Tibial nerve (tissue), 4 donors: ENCODE measurements at regions not wholly inside any gene's neighbourhood (a gene's known extent, or its start where the extent isn't known, plus 50 kb on each side); places are given as distances from the start of the nearest gene placed in this dataset.

Experiments
- DNase-seq, 2 donors: peaks; one replicate each; pipeline ENCODE4 v3.0.0-alpha.2; 2019; ENCODE audit warnings: low spot score in 2 of 2
- H3K27ac ChIP-seq, 4 donors: fragments of 200-600 bp; sonication (generic) in 3 of 4; one replicate each; pipeline ENCODE4 v1.5.1; 2017 to 2019; ENCODE audit warnings: mild to moderate bottlenecking in 1 of 4
- H3K27me3 ChIP-seq, 2 donors: fragments of 200-600 bp; sonication (generic) in 1 of 2; one replicate each; pipeline versions ENCODE4 v1.5.1 to v1.6.0; 2017 to 2019
- H3K36me3 ChIP-seq, 3 donors: fragments of 200-600 bp; sonication (generic); one replicate each; pipeline ENCODE4 v1.5.1; 2018 to 2019
- H3K4me1 ChIP-seq, 4 donors: fragments of 200-600 bp; sonication (generic) in 3 of 4; one replicate each; pipeline ENCODE4 v1.5.1; 2017 to 2019
- H3K4me3 ChIP-seq, 4 donors: fragments of 200-600 bp; sonication (generic) in 3 of 4; one replicate each; pipeline ENCODE4 v1.5.1; 2017 to 2019; ENCODE audit warnings: mild to moderate bottlenecking in 1 of 4, moderate library complexity in 1 of 4
- H3K9me3 ChIP-seq, 4 donors: fragments of 200-600 bp; sonication (generic) in 3 of 4; one replicate each; pipeline ENCODE4 v1.5.1; 2017 to 2019
- CTCF ChIP-seq, 5 experiments: fragments of 200-600 bp in 3 of 5; fragments of 450-650 bp in 2 of 5; sonication (generic) in 3 of 5; IDR thresholded peaks; one replicate each; pipeline ENCODE4 v1.5.1; 2016 to 2019; ENCODE audit warnings: antibody characterized with exemption in 5 of 5, mild to moderate bottlenecking in 3 of 5, moderate library complexity in 2 of 5
- EP300 ChIP-seq, 2 donors: sonication (generic); formaldehyde crosslinking; IDR thresholded peaks; one replicate each; pipeline ENCODE4 v1.6.1; 2017; ENCODE audit warnings: antibody characterized with exemption in 2 of 2, mild to moderate bottlenecking in 1 of 2
- POLR2A ChIP-seq, 2 donors: fragments of 450-650 bp; IDR thresholded peaks; one replicate each; pipeline ENCODE4 v1.6.1; 2017; ENCODE audit warnings: antibody characterized with exemption in 2 of 2, mild to moderate bottlenecking in 2 of 2, moderate library complexity in 2 of 2
- WGBS, 2 donors: methylation state at CpG; one replicate each; pipeline ENCODE4 v1.1.5; 2018; 5-methylcytosine and 5-hydroxymethylcytosine counted together

- Histone ChIP-seq H3K4me3 (no peak overlapping the region), H3K4me1 (no peaks in the 10 kb centered on the region), H3K27me3 (no peaks in the 10 kb centered on the region), H3K27ac (no peak overlapping the region), H3K36me3 (no peaks in the 10 kb centered on the region), H3K9me3 (no peaks in the 10 kb centered on the region)
- TF ChIP-seq EP300 (IDR thresholded peaks at IDR 0.05), result no peak
- no peak for TF ChIP-seq POLR2A (IDR thresholded peaks at IDR 0.05)
- no peak for TF ChIP-seq CTCF (IDR thresholded peaks at IDR 0.05)
- WGBS, 2 donors, result 57 to 68% methylated on average over 8 to 10 of the region's 10 CpGs
- no peak for DNase-seq
Observed at GRCh38 chr3:43959498-43960447, 269.0 kb downstream of the ABHD5 start.

- H3K27me3 ChIP-seq, result no peaks in the 10 kb centered on the region
- TF ChIP-seq CTCF (IDR thresholded peaks at IDR 0.05), result no peak
- TF ChIP-seq POLR2A (IDR thresholded peaks at IDR 0.05), result no peak
- no peak for TF ChIP-seq EP300 (IDR thresholded peaks at IDR 0.05)
- DNase-seq, result no peak
- no peaks in the 10 kb centered on the region for H3K4me1 ChIP-seq
- H3K4me3 ChIP-seq, result no peak overlapping the region
- H3K9me3 ChIP-seq, result no peaks in the 10 kb centered on the region
- no peaks in the 10 kb centered on the region for H3K36me3 ChIP-seq
- H3K27ac ChIP-seq, result no peak overlapping the region
- WGBS, 2 donors, result 34 to 51% methylated on average over 3 of the region's 3 CpGs
Observed at GRCh38 chr3:43960448-43960840, 269.7 kb downstream of the ABHD5 start.

- no peak for DNase-seq
- H3K4me1 ChIP-seq, result no peaks in the 10 kb centered on the region
- no peak overlapping the region for H3K27ac ChIP-seq
- H3K36me3 ChIP-seq, result no peaks in the 10 kb centered on the region
- TF ChIP-seq EP300 (IDR thresholded peaks at IDR 0.05), result no peak
- TF ChIP-seq POLR2A (IDR thresholded peaks at IDR 0.05), result no peak
- no peak for TF ChIP-seq CTCF (IDR thresholded peaks at IDR 0.05)
- no peak overlapping the region for H3K4me3 ChIP-seq
- H3K9me3 ChIP-seq, result no peaks in the 10 kb centered on the region
- H3K27me3 ChIP-seq, result no peaks in the 10 kb centered on the region
- WGBS, 2 donors, result 95 to 98% methylated on average over 2 of the region's 2 CpGs
Observed at GRCh38 chr3:43962043-43962442, 271.3 kb downstream of the ABHD5 start.

- H3K9me3 ChIP-seq, result no peaks in the 10 kb centered on the region
- no peaks in the 10 kb centered on the region for H3K36me3 ChIP-seq
- no peak overlapping the region for H3K4me3 ChIP-seq
- DNase-seq, result no peak
- H3K4me1 ChIP-seq, result no peaks in the 10 kb centered on the region
- 86 to 88% methylated on average over 5 of the region's 5 CpGs for WGBS, 2 donors
- no peaks in the 10 kb centered on the region for H3K27me3 ChIP-seq
- no peak overlapping the region for H3K27ac ChIP-seq
- no peak for TF ChIP-seq CTCF (IDR thresholded peaks at IDR 0.05)
- no peak for TF ChIP-seq POLR2A (IDR thresholded peaks at IDR 0.05)
- TF ChIP-seq EP300 (IDR thresholded peaks at IDR 0.05), result no peak
Observed at GRCh38 chr3:43963208-43963607, 272.5 kb downstream of the ABHD5 start.

GRCh38 chr3:43964640-43965039 is 273.9 kb downstream of the ABHD5 start:
- no peak overlapping the region for H3K27ac ChIP-seq
- H3K4me1 ChIP-seq, result peaks cover 0 to under 1% (median 0%) of the 10 kb centered on the region in 4 donors
- no peak overlapping the region for H3K4me3 ChIP-seq
- H3K36me3 ChIP-seq, result no peaks in the 10 kb centered on the region
- no peaks in the 10 kb centered on the region for H3K27me3 ChIP-seq
- TF ChIP-seq POLR2A (IDR thresholded peaks at IDR 0.05) (no peak), EP300 (IDR thresholded peaks at IDR 0.05) (no peak), CTCF (IDR thresholded peaks at IDR 0.05) (no peak)
- WGBS, 2 donors, result 91 to 95% methylated on average over 1 of the region's 1 CpG
- no peaks in the 10 kb centered on the region for H3K9me3 ChIP-seq
- DNase-seq, result no peak
